ENCODE measurements at regions not wholly inside any gene's neighbourhood (a gene's known extent, or its start where the extent isn't known, plus 50 kb on each side); places are given as distances from the start of the nearest gene placed in this dataset.

- POLR2A ChIA-PET, result no interaction called here
- TF ChIP-seq POLR2AphosphoS5 (IDR thresholded peaks at IDR 0.05; ENCODE audit: low read depth, low read length) (no peak), TCF7L2 (IDR thresholded peaks at IDR 0.05; ENCODE audit: low read depth, low read length) (no peak), SIN3A (IDR thresholded peaks at IDR 0.05; ENCODE audit: borderline replicate concordance, insufficient read depth, low read depth, low read length) (no peak), CTCF (IDR thresholded peaks at IDR 0.05) (no peak)
- TF ChIP-seq, protein P1, sequence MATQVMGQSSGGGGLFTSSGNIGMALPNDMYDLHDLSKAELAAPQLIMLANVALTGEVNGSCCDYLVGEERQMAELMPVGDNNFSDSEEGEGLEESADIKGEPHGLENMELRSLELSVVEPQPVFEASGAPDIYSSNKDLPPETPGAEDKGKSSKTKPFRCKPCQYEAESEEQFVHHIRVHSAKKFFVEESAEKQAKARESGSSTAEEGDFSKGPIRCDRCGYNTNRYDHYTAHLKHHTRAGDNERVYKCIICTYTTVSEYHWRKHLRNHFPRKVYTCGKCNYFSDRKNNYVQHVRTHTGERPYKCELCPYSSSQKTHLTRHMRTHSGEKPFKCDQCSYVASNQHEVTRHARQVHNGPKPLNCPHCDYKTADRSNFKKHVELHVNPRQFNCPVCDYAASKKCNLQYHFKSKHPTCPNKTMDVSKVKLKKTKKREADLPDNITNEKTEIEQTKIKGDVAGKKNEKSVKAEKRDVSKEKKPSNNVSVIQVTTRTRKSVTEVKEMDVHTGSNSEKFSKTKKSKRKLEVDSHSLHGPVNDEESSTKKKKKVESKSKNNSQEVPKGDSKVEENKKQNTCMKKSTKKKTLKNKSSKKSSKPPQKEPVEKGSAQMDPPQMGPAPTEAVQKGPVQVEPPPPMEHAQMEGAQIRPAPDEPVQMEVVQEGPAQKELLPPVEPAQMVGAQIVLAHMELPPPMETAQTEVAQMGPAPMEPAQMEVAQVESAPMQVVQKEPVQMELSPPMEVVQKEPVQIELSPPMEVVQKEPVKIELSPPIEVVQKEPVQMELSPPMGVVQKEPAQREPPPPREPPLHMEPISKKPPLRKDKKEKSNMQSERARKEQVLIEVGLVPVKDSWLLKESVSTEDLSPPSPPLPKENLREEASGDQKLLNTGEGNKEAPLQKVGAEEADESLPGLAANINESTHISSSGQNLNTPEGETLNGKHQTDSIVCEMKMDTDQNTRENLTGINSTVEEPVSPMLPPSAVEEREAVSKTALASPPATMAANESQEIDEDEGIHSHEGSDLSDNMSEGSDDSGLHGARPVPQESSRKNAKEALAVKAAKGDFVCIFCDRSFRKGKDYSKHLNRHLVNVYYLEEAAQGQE (IDR thresholded peaks at IDR 0.05; ENCODE audit: insufficient read depth in 1 of 2, low read depth in 2 of 2, low read length in 1 of 2), result no peak
- BruUV-seq (replicated peaks), result no TSS peak
- Histone ChIP-seq H3K36me3 (ENCODE audit: control insufficient read depth, insufficient read depth, low read length) (no peaks in the 10 kb centered on the region), H3K27ac (ENCODE audit: low read length) (no peak overlapping the region), H3K4me3 (ENCODE audit: low read depth in 2 of 2, low read length in 2 of 2) (no peak overlapping the region), H3K4me1 (ENCODE audit: control insufficient read depth, insufficient read depth, low read length) (no peaks in the 10 kb centered on the region), H3K27me3 (ENCODE audit: control insufficient read depth, insufficient read depth, low read length) (no peaks in the 10 kb centered on the region), H3K9me3 (ENCODE audit: control insufficient read depth, insufficient read depth, low read depth, low read length) (no peaks in the 10 kb centered on the region)
- ATAC-seq (no peak), DNase-seq (ENCODE audit: low read depth, low spot score) (no peak)
- CTCF ChIA-PET, result no interaction called here
- in situ Hi-C loops (cut with HindIII; ENCODE audit: low pct_unique_long_range_greater_than_20kb, low sequenced_read_pairs) (no loop called here), intact Hi-C loops (cut with micrococcal nuclease; ENCODE audit: unreplicated experiment) (no loop called here)
Measured at GRCh38 chr2:215617060-215617824, 181.4 kb upstream of the FN1 start.

- intact Hi-C loops (cut with micrococcal nuclease; ENCODE audit: unreplicated experiment) (no loop called here), in situ Hi-C loops (cut with HindIII; ENCODE audit: low pct_unique_long_range_greater_than_20kb, low sequenced_read_pairs) (no loop called here)
- BruUV-seq (replicated peaks), result no TSS peak
- DNase-seq (ENCODE audit: low read depth, low spot score) (no peak), ATAC-seq (no peak)
- POLR2A ChIA-PET, result no interaction called here
- H3K36me3 ChIP-seq (ENCODE audit: control insufficient read depth, insufficient read depth, low read length), result no peaks in the 10 kb centered on the region
- no peaks in the 10 kb centered on the region for H3K9me3 ChIP-seq (ENCODE audit: control insufficient read depth, insufficient read depth, low read depth, low read length)
- no peak overlapping the region for H3K27ac ChIP-seq (ENCODE audit: low read length)
- CTCF ChIA-PET, result no interaction called here
- TF ChIP-seq, protein P1 (IDR thresholded peaks at IDR 0.05; ENCODE audit: insufficient read depth in 1 of 2, low read depth in 2 of 2, low read length in 1 of 2), result no peak
- no peak for TF ChIP-seq CTCF (IDR thresholded peaks at IDR 0.05)
- TF ChIP-seq SIN3A (IDR thresholded peaks at IDR 0.05; ENCODE audit: borderline replicate concordance, insufficient read depth, low read depth, low read length), result no peak
- no peak for TF ChIP-seq POLR2AphosphoS5 (IDR thresholded peaks at IDR 0.05; ENCODE audit: low read depth, low read length)
- no peak for TF ChIP-seq TCF7L2 (IDR thresholded peaks at IDR 0.05; ENCODE audit: low read depth, low read length)
- no peak overlapping the region for H3K4me3 ChIP-seq (ENCODE audit: low read depth in 2 of 2, low read length in 2 of 2)
- no peaks in the 10 kb centered on the region for H3K4me1 ChIP-seq (ENCODE audit: control insufficient read depth, insufficient read depth, low read length)
- no peaks in the 10 kb centered on the region for H3K27me3 ChIP-seq (ENCODE audit: control insufficient read depth, insufficient read depth, low read length)
Measured at GRCh38 chr2:215615803-215616174, 179.9 kb upstream of the FN1 start.
